ENCODE measurements at regions not wholly inside any gene's neighbourhood (a gene's known extent, or its start where the extent isn't known, plus 50 kb on each side); places are given as distances from the start of the nearest gene placed in this dataset.

GRCh38 chrY:8656515-8656914 is 680.7 kb upstream of the TSPY4 start (continued):
- TF ChIP-seq MYNN (CRISPR knock-in tag; IDR thresholded peaks at IDR 0.05; ENCODE audit: low read depth): no peak
- TF ChIP-seq ZNF589 (CRISPR knock-in tag; conservative IDR thresholded peaks at IDR 0.05): no peak
- TF ChIP-seq DBP (CRISPR knock-in tag; IDR thresholded peaks at IDR 0.05; ENCODE audit: not compliant biosample characterization): no peak

GRCh38 chrY:8659721-8660120 is 677.5 kb upstream of the TSPY4 start:
- no TSS peak for BruUV-seq (replicated peaks)
- no peaks in the 10 kb centered on the region for H3K4me1 ChIP-seq (ENCODE audit: insufficient read depth, low read length)
- no peak overlapping the region for H3K4me3 ChIP-seq (replicated peaks in 1 of 3; ENCODE audit: insufficient read depth in 1 of 3, low read depth in 2 of 3, low read length in 3 of 3)
- no peaks in the 10 kb centered on the region for H3K36me3 ChIP-seq (replicated peaks in 1 of 2; ENCODE audit: control insufficient read depth in 1 of 2, insufficient read depth in 2 of 2, low read length in 2 of 2)
- ChIA-PET POLR2A (no interaction called here), CTCF (ENCODE audit: low intra/inter-chr PET ratio, low total read pairs) (no interaction called here)
- FAIRE-seq (no peak), ATAC-seq (no peak), DNase-seq (ENCODE audit: low spot score) (no peak)
- intact Hi-C loops (cut with micrococcal nuclease; ENCODE audit: unreplicated experiment): no loop called here
- no peaks in the 10 kb centered on the region for H3K27me3 ChIP-seq (ENCODE audit: control insufficient read depth in 1 of 2, insufficient read depth in 2 of 2, low read length in 2 of 2)
- no peak overlapping the region for H3K4me2 ChIP-seq (ENCODE audit: low read depth, low read length)
- no peak for TF ChIP-seq AKNA (CRISPR knock-in tag; IDR thresholded peaks at IDR 0.05; ENCODE audit: borderline replicate concordance)
- H3K79me2 ChIP-seq (ENCODE audit: insufficient read depth, low read length): no peaks in the 10 kb centered on the region
- no peak overlapping the region for H3K9ac ChIP-seq (ENCODE audit: insufficient read depth, low read depth, low read length)
- no peak overlapping the region for H2AFZ ChIP-seq (ENCODE audit: low read length)
- H3K27ac ChIP-seq (ENCODE audit: extremely low read length, insufficient read depth, low read length): no peak overlapping the region
- no peaks in the 10 kb centered on the region for H4K20me1 ChIP-seq (ENCODE audit: insufficient read depth, low read length)
- in situ Hi-C loops (cut with HindIII; ENCODE audit: extremely low pct_ligation_motif_present, low pct_unique_long_range_greater_than_20kb): loop anchor here (25.0 kb wide), 1 partner anchor 122 kb away; no protein-coding TSS in a partner anchor
- H3K9me3 ChIP-seq (ENCODE audit: low read length): peaks cover 42% of the 10 kb centered on the region; the same call in 1 of the 2 replicates
- WGBS (ENCODE audit: low lambda C conversion rate): 95% methylated on average over 4 of the region's 6 CpGs

Data from HepG2 (cell line).